Tibial nerve (tissue), 4 donors: ENCODE measurements at regions not wholly inside any gene's neighbourhood (a gene's known extent, or its start where the extent isn't known, plus 50 kb on each side); places are given as distances from the start of the nearest gene placed in this dataset.
A peak's percentile ranks its signal among the peaks of the same experiment; 100 is the strongest.

Experiments
- DNase-seq, 2 donors: peaks; one replicate each; pipeline ENCODE4 v3.0.0-alpha.2; 2019; ENCODE audit warnings: low spot score in 2 of 2
- H3K27ac ChIP-seq, 4 donors: fragments of 200-600 bp; sonication (generic) in 3 of 4; one replicate each; pipeline ENCODE4 v1.5.1; 2017 to 2019; ENCODE audit warnings: mild to moderate bottlenecking in 1 of 4
- H3K27me3 ChIP-seq, 2 donors: fragments of 200-600 bp; sonication (generic) in 1 of 2; one replicate each; pipeline versions ENCODE4 v1.5.1 to v1.6.0; 2017 to 2019
- H3K36me3 ChIP-seq, 3 donors: fragments of 200-600 bp; sonication (generic); one replicate each; pipeline ENCODE4 v1.5.1; 2018 to 2019
- H3K4me1 ChIP-seq, 4 donors: fragments of 200-600 bp; sonication (generic) in 3 of 4; one replicate each; pipeline ENCODE4 v1.5.1; 2017 to 2019
- H3K4me3 ChIP-seq, 4 donors: fragments of 200-600 bp; sonication (generic) in 3 of 4; one replicate each; pipeline ENCODE4 v1.5.1; 2017 to 2019; ENCODE audit warnings: mild to moderate bottlenecking in 1 of 4, moderate library complexity in 1 of 4
- H3K9me3 ChIP-seq, 4 donors: fragments of 200-600 bp; sonication (generic) in 3 of 4; one replicate each; pipeline ENCODE4 v1.5.1; 2017 to 2019
- CTCF ChIP-seq, 5 experiments: fragments of 200-600 bp in 3 of 5; fragments of 450-650 bp in 2 of 5; sonication (generic) in 3 of 5; IDR thresholded peaks; one replicate each; pipeline ENCODE4 v1.5.1; 2016 to 2019; ENCODE audit warnings: antibody characterized with exemption in 5 of 5, mild to moderate bottlenecking in 3 of 5, moderate library complexity in 2 of 5
- EP300 ChIP-seq, 2 donors: sonication (generic); formaldehyde crosslinking; IDR thresholded peaks; one replicate each; pipeline ENCODE4 v1.6.1; 2017; ENCODE audit warnings: antibody characterized with exemption in 2 of 2, mild to moderate bottlenecking in 1 of 2
- POLR2A ChIP-seq, 2 donors: fragments of 450-650 bp; IDR thresholded peaks; one replicate each; pipeline ENCODE4 v1.6.1; 2017; ENCODE audit warnings: antibody characterized with exemption in 2 of 2, mild to moderate bottlenecking in 2 of 2, moderate library complexity in 2 of 2
- WGBS, 2 donors: methylation state at CpG; one replicate each; pipeline ENCODE4 v1.1.5; 2018; 5-methylcytosine and 5-hydroxymethylcytosine counted together

- Histone ChIP-seq H3K4me1 (peaks cover 0 to 51% (median 11%) of the 10 kb centered on the region in 4 donors), H3K4me3 (peak overlapping the region in 1 of 4 donors; percentile 51)
Measured at GRCh38 chrX:40168480-40169011, 70.8 kb upstream of the BCOR start.

GRCh38 chrX:40167850-40168479 is 70.2 kb upstream of the BCOR start:
- no peaks in the 10 kb centered on the region for H3K9me3 ChIP-seq
- no peak for DNase-seq

More at GRCh38 chrX:40168480-40169011, 70.8 kb upstream of the BCOR start:
- DNase-seq = no peak
- TF ChIP-seq EP300 (IDR thresholded peaks at IDR 0.05) = no peak
- TF ChIP-seq CTCF (IDR thresholded peaks at IDR 0.05) = no peak
- no peak for TF ChIP-seq POLR2A (IDR thresholded peaks at IDR 0.05)
- Histone ChIP-seq H3K9me3 (no peaks in the 10 kb centered on the region), H3K27ac (peak overlapping the region in 3 of 4 donors; percentile 45 to 96 (median 58)), H3K36me3 (no peaks in the 10 kb centered on the region), H3K27me3 (peaks cover 0 to 38% of the 10 kb centered on the region in 2 donors)
- 58 to 82% methylated on average over 22 to 38 of the region's 39 CpGs for WGBS, 2 donors

GRCh38 chrX:40167233-40167849 is 69.6 kb upstream of the BCOR start:
- Histone ChIP-seq H3K27me3 (peaks cover 0 to 32% of the 10 kb centered on the region in 2 donors), H3K4me1 (peaks cover 0 to 43% (median 7%) of the 10 kb centered on the region in 4 donors), H3K4me3 (peak overlapping the region; percentile 19 to 51 (median 28)), H3K36me3 (no peaks in the 10 kb centered on the region), H3K9me3 (no peaks in the 10 kb centered on the region), H3K27ac (peak overlapping the region in 3 of 4 donors; percentile 45 to 96 (median 58))
- TF ChIP-seq CTCF (IDR thresholded peaks at IDR 0.05) = no peak
- TF ChIP-seq EP300 (IDR thresholded peaks at IDR 0.05) = peak in 1 of 2 donors; percentile 5
- no peak for TF ChIP-seq POLR2A (IDR thresholded peaks at IDR 0.05)
- no peak for DNase-seq
- WGBS, 2 donors = 6 to 13% methylated on average over 22 to 41 of the region's 41 CpGs

More at GRCh38 chrX:40167850-40168479, 70.2 kb upstream of the BCOR start:
- TF ChIP-seq EP300 (IDR thresholded peaks at IDR 0.05) (no peak), POLR2A (IDR thresholded peaks at IDR 0.05) (no peak), CTCF (IDR thresholded peaks at IDR 0.05) (no peak)
- Histone ChIP-seq H3K4me3 (peak overlapping the region; percentile 19 to 51 (median 28)), H3K27me3 (peaks cover 0 to 38% of the 10 kb centered on the region in 2 donors), H3K36me3 (no peaks in the 10 kb centered on the region), H3K4me1 (peaks cover 0 to 46% (median 7%) of the 10 kb centered on the region in 4 donors), H3K27ac (peak overlapping the region in 3 of 4 donors; percentile 45 to 96 (median 58))
- 6 to 16% methylated on average over 28 to 36 of the region's 46 CpGs for WGBS, 2 donors

DNA sequence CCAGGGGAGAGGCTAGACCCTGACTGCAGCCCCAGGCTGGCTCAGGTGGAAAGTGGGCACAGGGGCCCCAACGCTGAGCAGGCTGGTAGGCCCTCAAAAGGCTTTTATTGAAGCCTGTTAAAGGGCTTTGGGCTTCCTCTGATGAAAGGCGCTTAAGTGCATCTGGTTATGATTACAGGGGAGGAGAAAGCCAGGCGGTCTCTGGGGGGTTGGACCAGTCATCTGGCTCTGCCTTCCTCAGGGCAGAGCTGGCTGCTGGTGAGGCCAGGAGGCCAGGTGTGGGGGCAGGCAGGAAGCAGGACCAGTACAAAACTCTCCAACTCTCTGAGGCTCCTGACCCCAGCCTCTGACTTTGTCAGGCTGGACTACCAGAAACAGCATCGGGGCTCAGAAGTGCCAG is 68.8 kb upstream of the BCOR start:
- Histone ChIP-seq H3K9me3 (no peaks in the 10 kb centered on the region), H3K4me3 (no peak overlapping the region), H3K4me1 (peaks cover 0 to 43% (median 7%) of the 10 kb centered on the region in 4 donors), H3K27ac (peak overlapping the region in 1 of 4 donors; percentile 96), H3K36me3 (no peaks in the 10 kb centered on the region), H3K27me3 (peaks cover 0 to 25% of the 10 kb centered on the region in 2 donors)
- no peak for DNase-seq
- no peak for TF ChIP-seq EP300 (IDR thresholded peaks at IDR 0.05)
- TF ChIP-seq CTCF (IDR thresholded peaks at IDR 0.05) = no peak
- TF ChIP-seq POLR2A (IDR thresholded peaks at IDR 0.05) = no peak
- 38 to 52% methylated on average over 4 of the region's 4 CpGs for WGBS, 2 donors

GRCh38 chrX:40165861-40166260 is 68.1 kb upstream of the BCOR start:
- Histone ChIP-seq H3K27me3 (peaks cover 0 to 21% of the 10 kb centered on the region in 2 donors), H3K27ac (no peak overlapping the region), H3K9me3 (no peaks in the 10 kb centered on the region), H3K4me1 (peaks cover 0 to 37% (median 7%) of the 10 kb centered on the region in 4 donors), H3K36me3 (no peaks in the 10 kb centered on the region), H3K4me3 (no peak overlapping the region)
- WGBS, 2 donors = 85 to 86% methylated on average over 6 of the region's 6 CpGs
- TF ChIP-seq EP300 (IDR thresholded peaks at IDR 0.05) = no peak
- no peak for TF ChIP-seq POLR2A (IDR thresholded peaks at IDR 0.05)
- TF ChIP-seq CTCF (IDR thresholded peaks at IDR 0.05) = no peak
- no peak for DNase-seq
